Left ventricle myocardium inferior (tissue), 1 donor: ENCODE measurements at regions not wholly inside any gene's neighbourhood (a gene's known extent, or its start where the extent isn't known, plus 50 kb on each side); places are given as distances from the start of the nearest gene placed in this dataset.

ENCODE experiments used
- DNase-seq: peaks from one replicate; pipeline ENCODE4 v3.0.0-alpha.2; 2020
- H3K27ac ChIP-seq: fragments of 200-600 bp; replicated peaks from 2 replicates; pipeline ENCODE4 v1.8.0; 2021
- H3K27me3 ChIP-seq: fragments of 200-600 bp; 2 replicates; pipeline ENCODE4 v1.8.0; 2021; ENCODE audit warnings: low read depth
- H3K36me3 ChIP-seq: fragments of 200-600 bp; 2 replicates; pipeline ENCODE4 v1.8.0; 2021
- H3K4me1 ChIP-seq: fragments of 200-600 bp; 2 replicates; pipeline ENCODE4 v1.8.0; 2021
- H3K4me3 ChIP-seq: fragments of 200-600 bp; 2 replicates; pipeline ENCODE4 v1.8.0; 2021; ENCODE audit warnings: mild to moderate bottlenecking, moderate library complexity
- H3K9me3 ChIP-seq: fragments of 200-600 bp; replicated peaks from 2 replicates; pipeline ENCODE4 v1.8.0; 2021
- intact Hi-C: fragments of 100-400 bp; cut with micrococcal nuclease; formaldehyde crosslinking; loops from one replicate; pipeline ENCODE4 v1.11.0; 2022
- TF ChIP-seq, protein P1 (sequence below): fragments of 200-600 bp; IDR thresholded peaks from 2 replicates; pipeline ENCODE4 v1.8.0; 2021; ENCODE audit warnings: antibody characterized with exemption, mild to moderate bottlenecking, borderline replicate concordance
- donor health status: DM: no; HTN: yes; CAD: no; lungs with severe emphysema.

- peaks cover 13% of the 10 kb centered on the region for H3K4me1 ChIP-seq
- peaks cover 18% of the 10 kb centered on the region for H3K9me3 ChIP-seq
- no peak overlapping the region for H3K27ac ChIP-seq
- intact Hi-C loops = no loop called here
- H3K27me3 ChIP-seq = no peaks in the 10 kb centered on the region
- DNase-seq = no peak
- no peaks in the 10 kb centered on the region for H3K36me3 ChIP-seq
- H3K4me3 ChIP-seq = no peak overlapping the region
- TF ChIP-seq, protein P1, sequence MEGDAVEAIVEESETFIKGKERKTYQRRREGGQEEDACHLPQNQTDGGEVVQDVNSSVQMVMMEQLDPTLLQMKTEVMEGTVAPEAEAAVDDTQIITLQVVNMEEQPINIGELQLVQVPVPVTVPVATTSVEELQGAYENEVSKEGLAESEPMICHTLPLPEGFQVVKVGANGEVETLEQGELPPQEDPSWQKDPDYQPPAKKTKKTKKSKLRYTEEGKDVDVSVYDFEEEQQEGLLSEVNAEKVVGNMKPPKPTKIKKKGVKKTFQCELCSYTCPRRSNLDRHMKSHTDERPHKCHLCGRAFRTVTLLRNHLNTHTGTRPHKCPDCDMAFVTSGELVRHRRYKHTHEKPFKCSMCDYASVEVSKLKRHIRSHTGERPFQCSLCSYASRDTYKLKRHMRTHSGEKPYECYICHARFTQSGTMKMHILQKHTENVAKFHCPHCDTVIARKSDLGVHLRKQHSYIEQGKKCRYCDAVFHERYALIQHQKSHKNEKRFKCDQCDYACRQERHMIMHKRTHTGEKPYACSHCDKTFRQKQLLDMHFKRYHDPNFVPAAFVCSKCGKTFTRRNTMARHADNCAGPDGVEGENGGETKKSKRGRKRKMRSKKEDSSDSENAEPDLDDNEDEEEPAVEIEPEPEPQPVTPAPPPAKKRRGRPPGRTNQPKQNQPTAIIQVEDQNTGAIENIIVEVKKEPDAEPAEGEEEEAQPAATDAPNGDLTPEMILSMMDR = no peak
Observed at GRCh38 chr3:194979173-194979572, 291.8 kb downstream of the XXYLT1 start.

- Histone ChIP-seq H3K4me3 (no peak overlapping the region), H3K27ac (no peak overlapping the region), H3K4me1 (peaks cover 15% of the 10 kb centered on the region), H3K9me3 (peaks cover 18% of the 10 kb centered on the region), H3K27me3 (no peaks in the 10 kb centered on the region), H3K36me3 (no peaks in the 10 kb centered on the region)
- TF ChIP-seq, protein P1 = no peak
- DNase-seq = no peak
- intact Hi-C loops = no loop called here
Observed at GRCh38 chr3:194982472-194982871, 288.5 kb downstream of the XXYLT1 start.

DNA sequence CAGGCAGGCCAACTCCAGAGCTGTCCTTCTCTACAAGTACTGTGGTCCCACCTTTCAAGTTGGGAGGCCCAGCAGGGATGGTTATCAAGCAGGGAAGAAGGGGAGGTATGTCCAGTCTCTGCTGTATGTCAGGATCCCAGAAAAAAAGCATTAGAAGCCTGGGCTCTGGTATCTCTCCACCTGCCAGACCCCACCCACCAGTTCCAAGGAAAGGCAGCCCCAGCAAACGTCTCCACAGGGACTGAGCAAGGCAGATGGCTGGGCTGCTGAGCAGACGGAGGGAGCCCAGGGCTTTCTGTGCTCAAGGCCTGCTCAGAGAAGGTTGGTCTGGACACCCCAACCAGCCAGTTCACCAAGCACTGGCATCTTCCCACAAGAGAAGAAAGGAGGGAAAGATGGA, 287.8 kb downstream of the XXYLT1 start:
- no peaks in the 10 kb centered on the region for H3K36me3 ChIP-seq
- no peak overlapping the region for H3K27ac ChIP-seq
- no peaks in the 10 kb centered on the region for H3K27me3 ChIP-seq
- TF ChIP-seq, protein P1 = no peak
- no peak for DNase-seq
- intact Hi-C loops = no loop called here
- peaks cover 15% of the 10 kb centered on the region for H3K4me1 ChIP-seq
- peaks cover 18% of the 10 kb centered on the region for H3K9me3 ChIP-seq
- H3K4me3 ChIP-seq = no peak overlapping the region

DNA sequence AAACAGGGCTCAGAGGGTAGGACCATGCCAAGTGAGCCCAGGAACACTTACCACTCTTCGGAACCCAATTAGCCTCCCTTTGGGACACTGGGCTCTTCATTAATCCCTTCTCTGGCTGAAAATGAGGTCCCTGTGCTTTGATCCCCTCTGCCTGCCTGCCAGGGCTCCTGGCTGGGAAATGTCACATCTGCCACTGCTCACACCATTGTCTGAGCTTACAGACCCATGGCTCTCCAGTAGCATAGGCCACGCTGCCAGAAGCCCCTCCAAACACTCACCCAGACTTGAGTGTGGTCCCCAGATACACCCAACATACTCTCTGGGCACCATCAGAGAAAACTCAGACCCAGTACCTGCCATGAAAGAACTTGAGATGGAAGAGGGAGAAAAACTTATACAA, 287.3 kb downstream of the XXYLT1 start:
- Histone ChIP-seq H3K4me3 (no peak overlapping the region), H3K4me1 (peaks cover 15% of the 10 kb centered on the region), H3K27me3 (no peaks in the 10 kb centered on the region), H3K9me3 (peaks cover 18% of the 10 kb centered on the region), H3K36me3 (no peaks in the 10 kb centered on the region), H3K27ac (no peak overlapping the region)
- intact Hi-C loops = no loop called here
- no peak for DNase-seq
- TF ChIP-seq, protein P1 = no peak

DNA sequence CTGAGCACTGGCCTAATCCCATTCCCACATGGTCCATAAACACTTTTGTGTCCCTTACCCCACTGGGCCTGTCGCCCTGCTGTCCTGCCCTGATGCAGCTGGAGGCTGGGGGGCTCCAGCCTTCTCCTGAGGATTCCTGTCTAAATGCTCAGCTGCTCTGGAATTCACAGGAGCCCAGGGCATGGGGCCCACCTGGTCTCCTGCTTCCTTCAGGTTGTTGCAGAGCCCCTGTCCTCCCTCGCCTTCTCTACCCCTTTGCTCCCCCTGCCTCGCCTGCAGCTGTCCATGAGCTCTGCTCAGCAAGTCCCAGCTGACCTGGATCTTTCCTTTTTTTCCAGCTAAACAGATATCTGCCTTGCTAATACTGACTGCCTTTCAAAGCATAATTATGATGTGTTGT, 286.9 kb downstream of the XXYLT1 start:
- no peak for DNase-seq
- no peak overlapping the region for H3K4me3 ChIP-seq
- TF ChIP-seq, protein P1 = no peak
- peaks cover 15% of the 10 kb centered on the region for H3K4me1 ChIP-seq
- no peak overlapping the region for H3K27ac ChIP-seq
- intact Hi-C loops = no loop called here
- no peaks in the 10 kb centered on the region for H3K27me3 ChIP-seq
- H3K9me3 ChIP-seq = peaks cover 18% of the 10 kb centered on the region
- no peaks in the 10 kb centered on the region for H3K36me3 ChIP-seq

DNA sequence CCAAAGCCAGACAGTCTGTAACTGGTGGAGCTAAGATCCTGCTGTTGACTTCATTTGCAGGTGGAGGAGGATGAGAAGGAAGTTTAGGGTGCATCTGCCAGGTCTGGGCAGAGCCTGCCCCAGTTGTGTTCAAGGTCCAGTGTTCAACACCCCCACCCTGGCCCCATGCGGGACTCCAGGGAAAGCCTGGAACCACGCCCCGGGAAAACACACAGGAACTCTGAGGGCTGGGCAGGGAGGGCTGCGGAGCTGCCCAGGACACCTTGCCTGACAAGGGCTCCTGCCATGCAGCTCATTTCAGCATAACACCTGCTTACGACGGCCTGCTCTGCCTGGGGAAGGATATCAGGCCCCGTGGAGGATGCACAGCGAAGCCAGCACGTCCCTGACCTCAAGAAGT, 286.3 kb downstream of the XXYLT1 start:
- Histone ChIP-seq H3K27me3 (no peaks in the 10 kb centered on the region), H3K4me1 (peaks cover 15% of the 10 kb centered on the region), H3K9me3 (peaks cover 18% of the 10 kb centered on the region), H3K27ac (peak overlapping the region; percentile 60), H3K4me3 (peak overlapping the region; percentile 48), H3K36me3 (no peaks in the 10 kb centered on the region)
- intact Hi-C loops = no loop called here
- DNase-seq = no peak
- TF ChIP-seq, protein P1 = no peak
